CD14-positive monocyte (primary cell): ENCODE measurements at regions not wholly inside any gene's neighbourhood (a gene's known extent, or its start where the extent isn't known, plus 50 kb on each side); places are given as distances from the start of the nearest gene placed in this dataset.

Source experiments
- DNase-seq, 3 donors: peaks; one replicate each; pipeline ENCODE4 v3.0.0-alpha.2; 2011 to 2022
- H2AFZ ChIP-seq: 2 replicates; pipeline ENCODE4 v1.6.0; 2012; ENCODE audit warnings: mild to moderate bottlenecking, low read depth, low read length, inconsistent platforms; ENCODE audit not compliant: insufficient read depth, poor library complexity, severe bottlenecking
- H3K27ac ChIP-seq, 2 donors: 1 replicate in 1 of 2; 2 replicates in 1 of 2; pipeline ENCODE4 v1.5.1; 2012 to 2013; ENCODE audit warnings: low read length in 2 of 2, control low read depth in 1 of 2, inconsistent platforms in 1 of 2, low read depth in 1 of 2, mild to moderate bottlenecking in 1 of 2
- H3K27me3 ChIP-seq, 2 donors: one replicate each; pipeline versions ENCODE4 v1.6.0 to v1.6.1; 2011 to 2013; ENCODE audit warnings: low read length in 2 of 2; ENCODE audit not compliant: control insufficient read depth in 2 of 2, insufficient read depth in 2 of 2
- H3K36me3 ChIP-seq, 2 donors: replicated peaks in 1 of 2; 1 replicate in 1 of 2; 2 replicates in 1 of 2; pipeline versions ENCODE4 v1.5.1 to v1.6.1; 2012 to 2013; ENCODE audit warnings: low read length in 2 of 2, control low read depth in 1 of 2, inconsistent platforms in 1 of 2, mild to moderate bottlenecking in 1 of 2; ENCODE audit not compliant: insufficient read depth in 2 of 2, control insufficient read depth in 1 of 2
- H3K4me1 ChIP-seq, 2 donors: 1 replicate in 1 of 2; 2 replicates in 1 of 2; pipeline versions ENCODE4 v1.5.1 to v1.6.1; 2012 to 2013; ENCODE audit warnings: low read length in 2 of 2, control low read depth in 1 of 2, inconsistent platforms in 1 of 2, mild to moderate bottlenecking in 1 of 2, moderate library complexity in 1 of 2; ENCODE audit not compliant: insufficient read depth in 2 of 2, control insufficient read depth in 1 of 2
- H3K4me2 ChIP-seq: replicated peaks from 2 replicates; pipeline ENCODE3; 2012; ENCODE audit warnings: low read length, moderate library complexity, mild to moderate bottlenecking; ENCODE audit not compliant: poor library complexity, severe bottlenecking; ENCODE audit errors: extremely low read depth
- H3K4me3 ChIP-seq, 3 experiments: fragments of 200-600 bp in 1 of 3; sonication (generic) in 1 of 3; replicated peaks in 1 of 3; 1 replicate in 2 of 3; 2 replicates in 1 of 3; pipeline ENCODE4 v1.5.1; 2011 to 2013; ENCODE audit warnings: low read length in 3 of 3, mild to moderate bottlenecking in 3 of 3, control low read depth in 2 of 3, low read depth in 2 of 3, inconsistent platforms in 1 of 3, moderate library complexity in 1 of 3
- H3K79me2 ChIP-seq: 2 replicates; pipeline ENCODE4 v1.6.0; 2012; ENCODE audit warnings: mild to moderate bottlenecking, control low read depth, inconsistent platforms, low read length, moderate library complexity; ENCODE audit not compliant: insufficient read depth
- H3K9ac ChIP-seq: 2 replicates; pipeline ENCODE4 v1.6.0; 2017; ENCODE audit warnings: low read length, mild to moderate bottlenecking; ENCODE audit not compliant: insufficient read depth, poor library complexity, severe bottlenecking
- H3K9me3 ChIP-seq, 2 donors: replicated peaks in 1 of 2; 1 replicate in 1 of 2; 2 replicates in 1 of 2; pipeline versions ENCODE4 v1.5.1 to v1.6.1; 2012 to 2013; ENCODE audit warnings: low read length in 2 of 2, control low read depth in 1 of 2; ENCODE audit not compliant: control insufficient read depth in 1 of 2, insufficient read depth in 1 of 2
- H4K20me1 ChIP-seq: 2 replicates; pipeline ENCODE4 v1.6.0; 2012; ENCODE audit warnings: mild to moderate bottlenecking, low read length, control low read depth, moderate library complexity; ENCODE audit not compliant: insufficient read depth
- H3K27ac Mint-ChIP-seq, 7 donors: one replicate each; pipeline ENCODE4 v1.8.0; 2020; ENCODE audit warnings: mild to moderate bottlenecking in 7 of 7, mixed read lengths in 7 of 7, moderate library complexity in 6 of 7, inconsistent platforms in 2 of 7
- H3K27me3 Mint-ChIP-seq, 3 donors: one replicate each; pipeline ENCODE4 v1.8.0; 2021 to 2022; ENCODE audit warnings: low read depth in 3 of 3, mild to moderate bottlenecking in 3 of 3, mixed read lengths in 3 of 3, moderate library complexity in 3 of 3, inconsistent platforms in 1 of 3
- H3K36me3 Mint-ChIP-seq, 2 donors: one replicate each; pipeline ENCODE4 v1.8.0; 2020; ENCODE audit warnings: mixed read lengths in 2 of 2, inconsistent platforms in 1 of 2, mild to moderate bottlenecking in 1 of 2
- H3K4me1 Mint-ChIP-seq: one replicate; pipeline ENCODE4 v1.8.0; 2020; ENCODE audit warnings: mild to moderate bottlenecking, mixed read lengths
- H3K4me3 Mint-ChIP-seq, 2 donors: one replicate each; pipeline ENCODE4 v1.8.0; 2020; ENCODE audit warnings: mild to moderate bottlenecking in 2 of 2, mixed read lengths in 2 of 2, moderate library complexity in 1 of 2
- H3K9me3 Mint-ChIP-seq, 7 donors: one replicate each; pipeline ENCODE4 v1.8.0; 2020 to 2022; ENCODE audit warnings: mixed read lengths in 7 of 7, mild to moderate bottlenecking in 6 of 7, moderate library complexity in 6 of 7, inconsistent platforms in 2 of 7
- WGBS: methylation state at CpG from one replicate; pipeline ENCODE4 v1.1.5; 2013; ENCODE audit warnings: missing lambda C conversion rate; ENCODE audit not compliant: insufficient coverage; 5-methylcytosine and 5-hydroxymethylcytosine counted together
- intact Hi-C, 2 donors: fragments of 100-400 bp; cut with micrococcal nuclease; formaldehyde crosslinking; loops; one replicate each; pipeline versions ENCODE4 v1.15.0 to v1.15.1; 2023
- TF ChIP-seq, protein P1 (sequence below): fragments of 200-600 bp; IDR thresholded peaks from one replicate; pipeline ENCODE4 v1.8.0; 2022; ENCODE audit warnings: antibody characterized with exemption, mild to moderate bottlenecking

DNA sequence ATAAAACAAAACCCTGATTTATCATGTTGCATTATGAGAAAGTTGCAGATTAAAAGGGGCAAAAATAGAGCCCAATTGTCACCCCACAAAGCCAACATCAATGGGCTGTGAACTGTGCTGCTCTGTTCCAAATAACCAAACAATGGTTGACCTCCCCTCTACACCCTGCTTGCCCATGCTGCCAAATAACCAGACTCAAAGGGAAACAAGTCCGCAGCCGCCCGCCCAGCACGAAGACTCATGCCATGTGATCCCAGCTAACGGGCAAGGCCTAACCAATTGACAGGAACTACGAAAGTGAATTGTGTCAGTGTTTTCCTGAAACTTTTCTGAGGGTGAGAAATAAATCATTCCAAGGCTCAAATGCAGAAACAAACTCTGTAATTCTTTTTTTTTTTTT, 97.9 kb upstream of the RIOK3 start:
- Histone ChIP-seq H3K4me1 (peaks cover 10 to 20% of the 10 kb centered on the region in 2 donors), H3K9ac (no peak overlapping the region), H3K79me2 (no peaks in the 10 kb centered on the region), H3K27ac (no peak overlapping the region), H3K27me3 (no peaks in the 10 kb centered on the region), H3K4me2 (no peak overlapping the region), H4K20me1 (no peaks in the 10 kb centered on the region), H3K36me3 (peaks cover 0 to 9% of the 10 kb centered on the region in 2 donors), H3K4me3 (no peak overlapping the region), H3K9me3 (no peaks in the 10 kb centered on the region), H2AFZ (no peak overlapping the region)
- peaks cover 0 to 4% (median 2%) of the 10 kb centered on the region in 3 donors for H3K27me3 Mint-ChIP-seq
- peaks cover 28 to 38% of the 10 kb centered on the region in 2 donors for H3K36me3 Mint-ChIP-seq
- TF ChIP-seq, protein P1, sequence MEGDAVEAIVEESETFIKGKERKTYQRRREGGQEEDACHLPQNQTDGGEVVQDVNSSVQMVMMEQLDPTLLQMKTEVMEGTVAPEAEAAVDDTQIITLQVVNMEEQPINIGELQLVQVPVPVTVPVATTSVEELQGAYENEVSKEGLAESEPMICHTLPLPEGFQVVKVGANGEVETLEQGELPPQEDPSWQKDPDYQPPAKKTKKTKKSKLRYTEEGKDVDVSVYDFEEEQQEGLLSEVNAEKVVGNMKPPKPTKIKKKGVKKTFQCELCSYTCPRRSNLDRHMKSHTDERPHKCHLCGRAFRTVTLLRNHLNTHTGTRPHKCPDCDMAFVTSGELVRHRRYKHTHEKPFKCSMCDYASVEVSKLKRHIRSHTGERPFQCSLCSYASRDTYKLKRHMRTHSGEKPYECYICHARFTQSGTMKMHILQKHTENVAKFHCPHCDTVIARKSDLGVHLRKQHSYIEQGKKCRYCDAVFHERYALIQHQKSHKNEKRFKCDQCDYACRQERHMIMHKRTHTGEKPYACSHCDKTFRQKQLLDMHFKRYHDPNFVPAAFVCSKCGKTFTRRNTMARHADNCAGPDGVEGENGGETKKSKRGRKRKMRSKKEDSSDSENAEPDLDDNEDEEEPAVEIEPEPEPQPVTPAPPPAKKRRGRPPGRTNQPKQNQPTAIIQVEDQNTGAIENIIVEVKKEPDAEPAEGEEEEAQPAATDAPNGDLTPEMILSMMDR: no peak
- H3K4me3 Mint-ChIP-seq: no peak overlapping the region
- intact Hi-C loops: no loop called here
- H3K9me3 Mint-ChIP-seq: peaks cover 0 to 4% (median 2%) of the 10 kb centered on the region in 7 donors
- whole genome bisulfite sequencing: 38% methylated on average over 3 of the region's 6 CpGs
- H3K4me1 Mint-ChIP-seq: peaks cover 31% of the 10 kb centered on the region
- no peak overlapping the region for H3K27ac Mint-ChIP-seq
- DNase-seq: no peak

- no peaks in the 10 kb centered on the region for H3K79me2 ChIP-seq
- H3K9ac ChIP-seq: no peak overlapping the region
- peaks cover 31% of the 10 kb centered on the region for H3K4me1 Mint-ChIP-seq
- no peaks in the 10 kb centered on the region for H3K9me3 ChIP-seq
- H3K4me1 ChIP-seq: peaks cover 10 to 20% of the 10 kb centered on the region in 2 donors
- DNase-seq: no peak
- H2AFZ ChIP-seq: no peak overlapping the region
- H3K27me3 ChIP-seq: no peaks in the 10 kb centered on the region
- H3K27ac ChIP-seq: no peak overlapping the region
- H3K9me3 Mint-ChIP-seq: peaks cover 0 to 3% (median 0%) of the 10 kb centered on the region in 7 donors
- H3K27me3 Mint-ChIP-seq: peaks cover 0 to 2% (median 2%) of the 10 kb centered on the region in 3 donors
- no peaks in the 10 kb centered on the region for H4K20me1 ChIP-seq
- no peak overlapping the region for H3K4me3 Mint-ChIP-seq
- peaks cover 0 to 5% of the 10 kb centered on the region in 2 donors for H3K36me3 ChIP-seq
- intact Hi-C loops: no loop called here
- TF ChIP-seq, protein P1: no peak
- no peak overlapping the region for H3K4me3 ChIP-seq
- no peak overlapping the region for H3K4me2 ChIP-seq
- WGBS: 83% methylated on average over 2 of the region's 4 CpGs
- H3K36me3 Mint-ChIP-seq: peaks cover 17 to 28% of the 10 kb centered on the region in 2 donors
- no peak overlapping the region for H3K27ac Mint-ChIP-seq
These were observed 96.7 kb upstream of the RIOK3 start for GRCh38 chr18:23356424-23356823.
